Upper lobe of left lung (tissue), 4 donors: ENCODE measurements at regions not wholly inside any gene's neighbourhood (a gene's known extent, or its start where the extent isn't known, plus 50 kb on each side); places are given as distances from the start of the nearest gene placed in this dataset.

Source experiments
- CTCF ChIP-seq, 6 experiments: fragments of 450-650 bp in 4 of 6; fragments of 200-600 bp in 2 of 6; sonication (generic) in 2 of 6; IDR thresholded peaks; one replicate each; pipeline ENCODE4 v1.5.1; 2016 to 2019; ENCODE audit warnings: antibody characterized with exemption in 6 of 6
- EP300 ChIP-seq, 4 donors: sonication (generic); formaldehyde crosslinking; IDR thresholded peaks; one replicate each; pipeline ENCODE4 v1.5.1; 2017; ENCODE audit warnings: antibody characterized with exemption in 4 of 4, control low read depth in 2 of 4
- POLR2A ChIP-seq, 4 donors: fragments of 450-650 bp; IDR thresholded peaks; one replicate each; pipeline ENCODE4 v1.5.1; 2016 to 2017; ENCODE audit warnings: antibody characterized with exemption in 4 of 4, mild to moderate bottlenecking in 2 of 4
- POLR2AphosphoS5 ChIP-seq, 2 donors: sonication (generic); formaldehyde crosslinking; IDR thresholded peaks; one replicate each; pipeline ENCODE4 v1.5.1; 2017; ENCODE audit warnings: antibody characterized with exemption in 2 of 2

GRCh38 chr3:150114873-150115540, 144.3 kb upstream of the PFN2 start:
- no peak for TF ChIP-seq CTCF (IDR thresholded peaks at IDR 0.05)
- no peak for TF ChIP-seq EP300 (IDR thresholded peaks at IDR 0.05)
- TF ChIP-seq POLR2A (IDR thresholded peaks at IDR 0.05) = no peak
- TF ChIP-seq POLR2AphosphoS5 (IDR thresholded peaks at IDR 0.05) = no peak
